ENCODE measurements at regions not wholly inside any gene's neighbourhood (a gene's known extent, or its start where the extent isn't known, plus 50 kb on each side); places are given as distances from the start of the nearest gene placed in this dataset.
A peak's percentile ranks its signal among the peaks of the same experiment; 100 is the strongest.
"Not testable (repeated sequence)": the region's sequence is repeated elsewhere in the genome, so short reads cannot be mapped to it uniquely, and the experiment has no call there.

- Histone ChIP-seq H3K9me3 (ENCODE audit: control insufficient read depth, low read length) (peaks cover 33% of the 10 kb centered on the region), H3K27me3 (ENCODE audit: control insufficient read depth, insufficient read depth, low read length, poor library complexity, severe bottlenecking) (no peaks in the 10 kb centered on the region), H3K4me3 (ENCODE audit: low read length) (no peak overlapping the region), H3K36me3 (ENCODE audit: control insufficient read depth, insufficient read depth, low read length) (no peaks in the 10 kb centered on the region), H3K4me1 (ENCODE audit: control insufficient read depth, insufficient read depth, low read length) (no peaks in the 10 kb centered on the region), H3K9ac (ENCODE audit: extremely low read depth, low read length, poor library complexity, severe bottlenecking) (no peak overlapping the region), H3K27ac (ENCODE audit: low read depth, low read length) (no peak overlapping the region)
- Mint-ChIP-seq H3K4me1 (no peaks in the 10 kb centered on the region), H3K36me3 (ENCODE audit: low read depth) (no peaks in the 10 kb centered on the region), H3K9me3 (no peaks in the 10 kb centered on the region), H3K27me3 (ENCODE audit: insufficient read depth) (no peaks in the 10 kb centered on the region), H3K27ac (no peak overlapping the region), H3K4me3 (no peak overlapping the region)
- 71% methylated on average over 3 of the region's 3 CpGs; no CpG with 5 or more reads in 1 of the 2 experiments for WGBS, 2 experiments (ENCODE audit: insufficient coverage in 1 of 2, insufficient read length in 1 of 2)
- DNase-seq, result peak; percentile 47
- peak; percentile 31 for TF ChIP-seq CTCF (conservative IDR thresholded peaks at IDR 0.05)
These were observed 290.7 kb upstream of the FOLH1 start for GRCh38 chr11:49499117-49499516.

- H3K4me3 ChIP-seq (ENCODE audit: low read length), result no peak overlapping the region
- peaks cover 13% of the 10 kb centered on the region for H3K9me3 ChIP-seq (ENCODE audit: control insufficient read depth, low read length)
- H3K9ac ChIP-seq (ENCODE audit: extremely low read depth, low read length, poor library complexity, severe bottlenecking), result no peak overlapping the region
- H3K27ac ChIP-seq (ENCODE audit: low read depth, low read length), result no peak overlapping the region
- H3K27me3 ChIP-seq (ENCODE audit: control insufficient read depth, insufficient read depth, low read length, poor library complexity, severe bottlenecking), result no peaks in the 10 kb centered on the region
- no peaks in the 10 kb centered on the region for H3K9me3 Mint-ChIP-seq
- H3K4me1 ChIP-seq (ENCODE audit: control insufficient read depth, insufficient read depth, low read length), result no peaks in the 10 kb centered on the region
- H3K36me3 Mint-ChIP-seq (ENCODE audit: low read depth), result no peaks in the 10 kb centered on the region
- DNase-seq, result no peak
- H3K4me1 Mint-ChIP-seq, result no peaks in the 10 kb centered on the region
- no peaks in the 10 kb centered on the region for H3K36me3 ChIP-seq (ENCODE audit: control insufficient read depth, insufficient read depth, low read length)
- H3K4me3 Mint-ChIP-seq, result no peak overlapping the region
- H3K27ac Mint-ChIP-seq, result no peak overlapping the region
- H3K27me3 Mint-ChIP-seq (ENCODE audit: insufficient read depth), result no peaks in the 10 kb centered on the region
- no peak for TF ChIP-seq CTCF (conservative IDR thresholded peaks at IDR 0.05)
These were observed 296.8 kb upstream of the FOLH1 start for GRCh38 chr11:49505231-49505630.

- DNase-seq, result peak; percentile 70
- H3K9me3 ChIP-seq (ENCODE audit: control insufficient read depth, low read length), result peaks cover 20% of the 10 kb centered on the region
- H3K27ac Mint-ChIP-seq; H3K36me3 Mint-ChIP-seq (ENCODE audit: low read depth); H3K27me3 Mint-ChIP-seq (ENCODE audit: insufficient read depth); H3K27me3 ChIP-seq (ENCODE audit: control insufficient read depth, insufficient read depth, low read length, poor library complexity, severe bottlenecking); H3K4me1 ChIP-seq (ENCODE audit: control insufficient read depth, insufficient read depth, low read length); H3K27ac ChIP-seq (ENCODE audit: low read depth, low read length); H3K9ac ChIP-seq (ENCODE audit: extremely low read depth, low read length, poor library complexity, severe bottlenecking); H3K4me3 ChIP-seq (ENCODE audit: low read length); H3K4me3 Mint-ChIP-seq; H3K9me3 Mint-ChIP-seq; H3K36me3 ChIP-seq (ENCODE audit: control insufficient read depth, insufficient read depth, low read length): not testable (repeated sequence)
- 20% methylated on average over 1 of the region's 1 CpG; no CpG with 5 or more reads in 1 of the 2 experiments for WGBS, 2 experiments (ENCODE audit: insufficient coverage in 1 of 2, insufficient read length in 1 of 2)
- peak; percentile 88 for TF ChIP-seq CTCF (conservative IDR thresholded peaks at IDR 0.05)
- H3K4me1 Mint-ChIP-seq, result peaks cover 13% of the 10 kb centered on the region
These were observed 317.9 kb upstream of the FOLH1 start for GRCh38 chr11:49526240-49526829.

Measured in endodermal cell (in vitro differentiated cells).